ENCODE measurements at regions not wholly inside any gene's neighbourhood (a gene's known extent, or its start where the extent isn't known, plus 50 kb on each side); places are given as distances from the start of the nearest gene placed in this dataset.

DNA sequence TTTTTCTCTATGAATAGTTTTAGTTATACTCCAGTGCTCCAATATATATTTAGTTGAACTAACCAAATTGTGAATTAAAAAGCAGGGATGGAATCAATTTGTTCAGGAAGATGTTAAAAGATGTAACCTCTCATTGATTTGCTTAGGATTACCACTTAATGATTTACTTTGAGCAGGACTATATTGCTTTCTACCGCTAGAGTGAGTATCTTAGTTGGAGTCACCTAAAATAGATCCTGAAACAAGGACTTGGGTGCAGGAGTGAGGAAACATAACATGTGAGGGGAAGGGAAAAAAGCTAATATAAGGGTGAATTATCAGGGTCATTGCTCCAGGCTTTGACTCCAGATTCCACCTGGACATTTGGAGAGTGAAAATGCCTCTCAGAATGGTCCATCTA is 2277.4 kb upstream of the C9orf72 start:
- TF ChIP-seq, protein P1, sequence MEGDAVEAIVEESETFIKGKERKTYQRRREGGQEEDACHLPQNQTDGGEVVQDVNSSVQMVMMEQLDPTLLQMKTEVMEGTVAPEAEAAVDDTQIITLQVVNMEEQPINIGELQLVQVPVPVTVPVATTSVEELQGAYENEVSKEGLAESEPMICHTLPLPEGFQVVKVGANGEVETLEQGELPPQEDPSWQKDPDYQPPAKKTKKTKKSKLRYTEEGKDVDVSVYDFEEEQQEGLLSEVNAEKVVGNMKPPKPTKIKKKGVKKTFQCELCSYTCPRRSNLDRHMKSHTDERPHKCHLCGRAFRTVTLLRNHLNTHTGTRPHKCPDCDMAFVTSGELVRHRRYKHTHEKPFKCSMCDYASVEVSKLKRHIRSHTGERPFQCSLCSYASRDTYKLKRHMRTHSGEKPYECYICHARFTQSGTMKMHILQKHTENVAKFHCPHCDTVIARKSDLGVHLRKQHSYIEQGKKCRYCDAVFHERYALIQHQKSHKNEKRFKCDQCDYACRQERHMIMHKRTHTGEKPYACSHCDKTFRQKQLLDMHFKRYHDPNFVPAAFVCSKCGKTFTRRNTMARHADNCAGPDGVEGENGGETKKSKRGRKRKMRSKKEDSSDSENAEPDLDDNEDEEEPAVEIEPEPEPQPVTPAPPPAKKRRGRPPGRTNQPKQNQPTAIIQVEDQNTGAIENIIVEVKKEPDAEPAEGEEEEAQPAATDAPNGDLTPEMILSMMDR (conservative IDR thresholded peaks at IDR 0.05; ENCODE audit: control insufficient read depth, insufficient read depth, low read depth, low read length) = no peak
- no peak overlapping the region for H3K4me3 ChIP-seq (ENCODE audit: control insufficient read depth, low read depth, low read length)
- DNase-seq (ENCODE audit: low read depth) = no peak

DNA sequence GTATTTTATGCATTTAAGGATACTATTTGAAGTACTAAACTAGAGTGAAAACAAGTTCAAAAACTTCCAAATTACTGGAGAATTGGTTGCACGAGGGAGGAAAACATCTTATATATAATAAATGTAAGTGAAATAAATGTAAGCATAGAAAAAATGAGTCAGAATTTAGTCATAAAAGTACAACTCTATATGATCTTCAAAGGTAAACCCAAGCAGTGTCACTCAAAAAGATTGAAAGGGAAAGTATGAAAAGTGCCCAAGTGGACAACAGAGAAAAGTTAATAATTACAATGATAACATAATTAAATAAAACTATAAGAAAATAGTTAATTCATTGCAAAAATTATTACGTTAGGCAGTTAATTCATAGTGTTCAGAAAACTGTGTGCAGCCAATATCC is 2288.5 kb upstream of the C9orf72 start:
- TF ChIP-seq, protein P1 (conservative IDR thresholded peaks at IDR 0.05; ENCODE audit: control insufficient read depth, insufficient read depth, low read depth, low read length) = no peak
- DNase-seq (ENCODE audit: low read depth) = no peak
- no peak overlapping the region for H3K4me3 ChIP-seq (ENCODE audit: control insufficient read depth, low read depth, low read length)

DNA sequence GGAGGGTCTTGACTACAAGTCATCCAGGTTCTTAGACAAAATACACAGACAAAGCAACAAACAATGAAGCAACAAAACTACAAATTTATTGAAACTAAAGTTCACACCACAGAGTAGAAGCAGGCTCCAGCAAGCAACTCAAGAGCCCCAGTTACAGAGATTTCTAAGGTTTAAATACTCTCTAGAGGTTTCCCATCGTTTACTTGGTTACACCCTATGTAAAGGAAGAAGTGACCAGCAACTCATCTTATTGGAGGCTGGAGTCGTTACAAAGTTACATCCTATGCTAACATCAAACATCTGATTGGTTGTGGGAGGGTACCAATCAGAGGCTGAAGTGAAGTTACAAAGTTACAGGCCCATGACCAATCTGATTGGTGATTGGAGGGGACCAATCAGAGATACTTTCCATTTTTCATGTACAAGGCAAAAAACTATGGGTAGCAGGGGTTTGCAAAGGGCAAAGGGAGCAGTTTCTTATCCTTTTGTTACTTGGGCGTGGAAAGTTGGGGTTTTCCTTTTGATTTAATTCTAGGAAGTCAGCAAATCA is 2292.6 kb upstream of the C9orf72 start:
- H3K4me3 ChIP-seq (ENCODE audit: control insufficient read depth, low read depth, low read length) = no peak overlapping the region
- TF ChIP-seq, protein P1 (conservative IDR thresholded peaks at IDR 0.05; ENCODE audit: control insufficient read depth, insufficient read depth, low read depth, low read length) = no peak
- DNase-seq (ENCODE audit: low read depth) = no peak

DNA sequence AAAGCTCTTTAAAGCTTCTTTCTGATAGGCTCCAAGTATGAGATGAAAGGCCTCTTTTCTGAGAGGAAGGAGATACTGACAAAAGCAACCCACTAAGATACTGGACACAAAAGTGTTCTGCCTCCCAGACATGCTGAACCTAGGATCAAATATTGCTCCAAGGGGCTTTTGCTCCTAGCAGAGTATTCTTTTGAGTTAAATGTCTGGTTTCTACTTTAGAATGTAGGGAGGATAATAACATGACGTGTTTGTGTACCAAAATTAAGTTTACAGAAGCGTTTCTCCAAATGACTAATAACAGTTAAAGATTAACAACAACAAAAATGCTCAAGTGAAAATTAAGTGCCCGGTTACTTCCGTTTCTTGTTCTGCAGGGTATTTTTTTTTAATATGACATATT is 2293.3 kb upstream of the C9orf72 start:
- TF ChIP-seq, protein P1 (conservative IDR thresholded peaks at IDR 0.05; ENCODE audit: control insufficient read depth, insufficient read depth, low read depth, low read length) = no peak
- no peak overlapping the region for H3K4me3 ChIP-seq (ENCODE audit: control insufficient read depth, low read depth, low read length)
- no peak for DNase-seq (ENCODE audit: low read depth)

DNA sequence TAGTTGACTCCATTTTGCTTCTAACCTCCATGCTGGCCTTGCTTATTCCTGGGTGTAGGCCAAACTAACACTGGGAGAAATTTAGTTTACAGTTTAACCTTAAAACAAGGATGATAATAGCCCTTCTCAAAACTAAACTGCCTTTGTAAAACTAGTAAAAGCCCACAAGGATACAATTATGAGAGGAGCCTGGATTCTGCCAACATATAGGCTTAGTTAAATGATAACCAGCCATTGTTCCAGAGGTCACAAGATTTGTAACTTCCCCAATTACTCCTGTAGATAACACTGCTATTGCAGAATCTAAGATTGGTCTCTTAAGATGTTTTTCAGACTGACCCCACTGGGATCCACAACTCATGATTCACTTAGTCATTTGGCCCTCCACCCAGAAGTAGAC is 2300.3 kb upstream of the C9orf72 start:
- TF ChIP-seq, protein P1 (conservative IDR thresholded peaks at IDR 0.05; ENCODE audit: control insufficient read depth, insufficient read depth, low read depth, low read length) = no peak
- no peak overlapping the region for H3K4me3 ChIP-seq (ENCODE audit: control insufficient read depth, low read depth, low read length)
- no peak for DNase-seq (ENCODE audit: low read depth)

DNA sequence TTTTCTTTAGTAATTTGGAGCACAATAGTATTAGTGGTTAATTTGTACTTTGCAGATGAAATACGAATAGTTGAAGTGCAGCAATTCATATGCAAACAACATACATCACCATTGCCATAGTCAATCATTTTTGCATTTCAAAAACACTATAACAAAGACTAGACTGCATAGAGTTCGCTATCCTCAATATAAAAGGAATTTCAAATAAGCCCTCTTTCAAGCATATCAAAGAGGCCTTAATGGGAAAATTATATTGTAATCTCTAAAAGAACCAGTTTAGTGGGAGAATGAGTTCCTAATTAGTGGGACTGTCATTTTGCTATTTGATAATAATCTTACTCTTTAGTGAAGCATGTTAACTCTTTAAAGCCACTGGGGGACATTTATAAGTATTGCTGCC is 2302.3 kb upstream of the C9orf72 start:
- TF ChIP-seq, protein P1 (conservative IDR thresholded peaks at IDR 0.05; ENCODE audit: control insufficient read depth, insufficient read depth, low read depth, low read length) = no peak
- DNase-seq (ENCODE audit: low read depth) = no peak
- no peak overlapping the region for H3K4me3 ChIP-seq (ENCODE audit: control insufficient read depth, low read depth, low read length)

DNA sequence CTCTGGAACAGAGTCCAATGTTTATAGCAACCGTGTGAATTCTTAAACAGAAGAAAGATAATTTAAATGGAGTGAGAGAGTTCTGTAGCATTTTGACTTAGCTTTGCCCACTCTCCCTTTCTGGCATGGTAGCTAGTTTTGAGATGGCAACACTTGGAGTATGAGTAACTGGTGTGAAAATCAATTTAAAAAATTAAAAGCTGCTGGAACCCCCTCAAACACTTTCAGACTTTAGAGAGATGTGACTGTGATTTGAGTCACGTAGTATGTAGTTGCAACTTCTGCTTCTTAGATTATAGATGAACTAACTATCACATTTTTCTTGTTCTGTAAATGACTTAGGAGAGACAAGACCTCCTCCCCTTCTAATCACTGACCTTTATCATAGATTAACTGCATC is 2309.5 kb upstream of the C9orf72 start:
- no peak for DNase-seq (ENCODE audit: low read depth)
- no peak overlapping the region for H3K4me3 ChIP-seq (ENCODE audit: control insufficient read depth, low read depth, low read length)
- TF ChIP-seq, protein P1 (conservative IDR thresholded peaks at IDR 0.05; ENCODE audit: control insufficient read depth, insufficient read depth, low read depth, low read length) = no peak
